ENCODE measurements at regions not wholly inside any gene's neighbourhood (a gene's known extent, or its start where the extent isn't known, plus 50 kb on each side); places are given as distances from the start of the nearest gene placed in this dataset.
"Not testable (repeated sequence)": the region's sequence is repeated elsewhere in the genome, so short reads cannot be mapped to it uniquely, and the experiment has no call there.

- no peak overlapping the region for H3K27ac ChIP-seq
- no peak for TF ChIP-seq ZFX (IDR thresholded peaks at IDR 0.05)
- TF ChIP-seq, protein P1, sequence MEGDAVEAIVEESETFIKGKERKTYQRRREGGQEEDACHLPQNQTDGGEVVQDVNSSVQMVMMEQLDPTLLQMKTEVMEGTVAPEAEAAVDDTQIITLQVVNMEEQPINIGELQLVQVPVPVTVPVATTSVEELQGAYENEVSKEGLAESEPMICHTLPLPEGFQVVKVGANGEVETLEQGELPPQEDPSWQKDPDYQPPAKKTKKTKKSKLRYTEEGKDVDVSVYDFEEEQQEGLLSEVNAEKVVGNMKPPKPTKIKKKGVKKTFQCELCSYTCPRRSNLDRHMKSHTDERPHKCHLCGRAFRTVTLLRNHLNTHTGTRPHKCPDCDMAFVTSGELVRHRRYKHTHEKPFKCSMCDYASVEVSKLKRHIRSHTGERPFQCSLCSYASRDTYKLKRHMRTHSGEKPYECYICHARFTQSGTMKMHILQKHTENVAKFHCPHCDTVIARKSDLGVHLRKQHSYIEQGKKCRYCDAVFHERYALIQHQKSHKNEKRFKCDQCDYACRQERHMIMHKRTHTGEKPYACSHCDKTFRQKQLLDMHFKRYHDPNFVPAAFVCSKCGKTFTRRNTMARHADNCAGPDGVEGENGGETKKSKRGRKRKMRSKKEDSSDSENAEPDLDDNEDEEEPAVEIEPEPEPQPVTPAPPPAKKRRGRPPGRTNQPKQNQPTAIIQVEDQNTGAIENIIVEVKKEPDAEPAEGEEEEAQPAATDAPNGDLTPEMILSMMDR (conservative IDR thresholded peaks at IDR 0.05), result no peak
Measured at GRCh38 chrX:144716187-144716586, 531.1 kb upstream of the SPANXN1 start.

GRCh38 chrX:144717682-144718081, 529.6 kb upstream of the SPANXN1 start:
- no peak overlapping the region for H3K27ac ChIP-seq
- TF ChIP-seq ZFX (IDR thresholded peaks at IDR 0.05), result no peak
- TF ChIP-seq, protein P1 (conservative IDR thresholded peaks at IDR 0.05), result no peak

GRCh38 chrX:144722307-144722706, 525.0 kb upstream of the SPANXN1 start:
- TF ChIP-seq, protein P1 (conservative IDR thresholded peaks at IDR 0.05), result peak; percentile 31
- no peak for TF ChIP-seq ZFX (IDR thresholded peaks at IDR 0.05)

DNA sequence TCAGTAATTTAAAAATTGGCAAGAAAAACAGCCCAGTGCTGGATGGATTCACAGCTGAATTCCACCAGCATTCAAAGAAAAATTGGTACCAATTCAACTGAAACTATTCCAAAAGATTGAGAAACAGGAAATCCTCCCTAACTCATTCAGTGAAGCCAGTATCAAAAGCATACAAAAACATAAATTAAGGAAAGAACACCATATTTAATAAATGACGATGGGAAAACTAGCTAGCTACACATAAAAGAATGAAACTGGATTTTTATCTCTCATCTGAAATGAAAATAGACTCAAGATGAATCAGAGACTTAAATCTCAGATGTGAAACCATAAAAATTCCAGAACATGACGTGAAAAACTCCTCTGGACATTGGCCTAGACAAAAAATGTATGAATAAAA, 516.8 kb upstream of the SPANXN1 start:
- H3K27ac ChIP-seq, result no peak overlapping the region

More at GRCh38 chrX:144722307-144722706, 525.0 kb upstream of the SPANXN1 start:
- H3K27ac ChIP-seq, result no peak overlapping the region

GRCh38 chrX:144732588-144732987, 514.7 kb upstream of the SPANXN1 start:
- no peak overlapping the region for H3K27ac ChIP-seq
- no peak for TF ChIP-seq ZFX (IDR thresholded peaks at IDR 0.05)
- TF ChIP-seq, protein P1 (conservative IDR thresholded peaks at IDR 0.05), result no peak

More for the DNA sequence above, 516.8 kb upstream of the SPANXN1 start:
- TF ChIP-seq, protein P1 (conservative IDR thresholded peaks at IDR 0.05), result no peak
- no peak for TF ChIP-seq ZFX (IDR thresholded peaks at IDR 0.05)

DNA sequence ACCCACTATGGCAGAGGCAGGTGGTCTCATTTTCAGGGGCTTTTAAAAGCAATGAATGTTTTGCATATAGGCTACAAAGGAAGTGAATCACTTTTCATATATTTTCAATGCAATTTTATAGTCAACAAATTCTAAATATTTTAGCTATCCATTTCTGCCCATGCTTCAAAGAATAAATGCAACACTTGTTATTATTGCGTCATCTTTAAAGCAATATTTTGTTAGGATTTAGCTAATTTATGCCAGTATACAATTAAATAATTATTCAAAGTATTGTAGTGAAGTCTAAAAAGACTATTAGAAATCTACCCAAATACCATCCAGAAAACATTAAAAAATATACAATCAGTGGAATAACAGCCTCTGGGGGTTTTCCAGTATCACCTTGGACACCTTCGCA, 509.1 kb upstream of the SPANXN1 start:
- H3K27ac ChIP-seq, result no peak overlapping the region
- TF ChIP-seq ZFX (IDR thresholded peaks at IDR 0.05), result no peak
- TF ChIP-seq, protein P1 (conservative IDR thresholded peaks at IDR 0.05), result no peak

DNA sequence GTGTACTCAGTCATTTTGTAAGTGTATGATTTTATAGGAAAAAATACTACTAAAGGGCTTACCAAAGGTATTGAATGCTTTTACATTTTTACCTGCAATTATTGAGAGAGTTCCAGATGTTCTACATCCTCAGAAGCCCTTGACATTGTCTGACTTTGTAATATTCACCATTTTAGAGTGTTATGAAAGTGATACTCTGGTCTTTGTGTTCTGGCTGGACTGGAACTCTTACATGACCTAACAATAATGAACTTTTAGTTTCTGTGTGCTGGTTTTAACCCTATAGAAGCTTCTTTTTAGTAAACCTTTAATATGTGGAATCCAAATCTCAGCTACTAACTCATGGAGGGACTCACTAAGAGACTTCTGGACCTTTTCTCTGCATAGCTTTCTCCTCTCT, 478.8 kb upstream of the SPANXN1 start:
- H3K27ac ChIP-seq, result no peak overlapping the region
- no peak for TF ChIP-seq ZFX (IDR thresholded peaks at IDR 0.05)
- TF ChIP-seq, protein P1 (conservative IDR thresholded peaks at IDR 0.05), result no peak

DNA sequence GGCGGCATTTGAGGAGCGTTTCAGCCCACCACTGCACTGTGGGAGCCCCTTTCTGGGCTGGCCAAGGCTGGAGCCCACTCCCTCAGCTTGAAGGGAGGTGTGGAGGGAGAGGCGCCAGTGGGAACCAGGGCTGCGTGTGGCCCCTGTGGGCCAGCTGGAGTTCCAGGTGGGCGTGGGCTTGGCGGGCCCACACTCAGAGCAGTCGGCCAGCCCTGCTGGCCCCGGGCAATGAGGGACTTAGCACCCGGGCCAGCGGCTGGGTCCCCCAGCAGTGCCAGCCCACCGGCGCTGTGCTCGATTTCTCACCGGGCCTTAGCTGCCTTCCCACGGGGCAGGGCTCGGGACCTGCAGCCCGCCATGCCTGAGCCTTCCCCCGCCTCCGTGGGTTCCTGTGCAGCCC, 463.8 kb upstream of the SPANXN1 start:
- not testable (repeated sequence) for H3K27ac ChIP-seq

Data from C4-2B (cell line).